IMR-90 (cell line): ENCODE measurements at regions not wholly inside any gene's neighbourhood (a gene's known extent, or its start where the extent isn't known, plus 50 kb on each side); places are given as distances from the start of the nearest gene placed in this dataset.

Experiments used
- ATAC-seq: fragments of 200-7000 bp; cut with Tn5 transposase; 2 replicates; pipeline ENCODE4 v1.9.1; 2020; ENCODE audit warnings: low read depth, mild to moderate bottlenecking, moderate library complexity
- BruUV-seq: library from RNA; stranded (reverse); fragments of 400-500 nt; replicated peaks from 2 replicates; lab custom pipeline; 2021; lab: Mats Ljungman, UMichigan
- CTCF ChIA-PET: fragments of 300-600 bp; formaldehyde crosslinking; extraction: SDS; loops from one replicate; lab custom pipeline; 2021; ENCODE audit warnings: antibody characterized with exemption; lab: Yijun Ruan, JAX
- POLR2A ChIA-PET: fragments of 300-600 bp; sonication (Branson Sonifier 250); formaldehyde crosslinking; loops from one replicate; lab custom pipeline; 2022; ENCODE audit warnings: antibody characterized with exemption; ENCODE audit not compliant: unreplicated experiment; lab: Charles Lee
- DNase-seq: peaks from one replicate; pipeline ENCODE4 v3.0.0; 2013
- H2AFZ ChIP-seq: replicated peaks from 2 replicates; pipeline ENCODE3; 2013; ENCODE audit warnings: low read length, mild to moderate bottlenecking; ENCODE audit not compliant: poor library complexity
- H2AK5ac ChIP-seq: 2 replicates; pipeline ENCODE4 v1.6.1; 2013; ENCODE audit warnings: low read depth, low read length, inconsistent platforms
- H2AK9ac ChIP-seq: replicated peaks from 2 replicates; pipeline ENCODE3; 2013; ENCODE audit warnings: mild to moderate bottlenecking, low read depth, low read length, moderate library complexity; ENCODE audit not compliant: poor library complexity
- H2BK120ac ChIP-seq: 2 replicates; pipeline ENCODE4 v1.6.1; 2013; ENCODE audit warnings: low read depth, low read length, inconsistent platforms
- H2BK15ac ChIP-seq: 3 replicates; pipeline ENCODE4 v1.6.1; 2013; ENCODE audit warnings: low read depth, low read length, inconsistent platforms
- H2BK20ac ChIP-seq: 2 replicates; pipeline ENCODE4 v1.6.1; 2013; ENCODE audit warnings: low read depth, mild to moderate bottlenecking, inconsistent platforms, low read length, moderate library complexity
- H2BK5ac ChIP-seq: 2 replicates; pipeline ENCODE4 v1.6.1; 2013; ENCODE audit warnings: mild to moderate bottlenecking, low read depth, low read length, inconsistent platforms; ENCODE audit not compliant: poor library complexity, severe bottlenecking
- H3K14ac ChIP-seq: replicated peaks from 2 replicates; pipeline ENCODE4 v1.6.1; 2013; ENCODE audit warnings: low read depth, low read length, inconsistent platforms
- H3K18ac ChIP-seq: 2 replicates; pipeline ENCODE4 v1.6.1; 2013; ENCODE audit warnings: low read depth, low read length, control low read depth
- H3K23ac ChIP-seq: 2 replicates; pipeline ENCODE4 v1.6.1; 2013; ENCODE audit warnings: low read depth, low read length, inconsistent platforms
- H3K27ac ChIP-seq: 2 replicates; pipeline ENCODE4 v1.5.1; 2013; ENCODE audit warnings: mild to moderate bottlenecking, control low read depth, low read length; ENCODE audit not compliant: insufficient read depth
- H3K27me3 ChIP-seq: 2 replicates; pipeline ENCODE4 v1.6.1; 2013; ENCODE audit warnings: low read length; ENCODE audit not compliant: control insufficient read depth, insufficient read depth
- H3K36me3 ChIP-seq: 2 replicates; pipeline ENCODE4 v1.6.1; 2013; ENCODE audit warnings: low read length, mixed read lengths; ENCODE audit not compliant: control insufficient read depth, insufficient read depth
- H3K4ac ChIP-seq: 2 replicates; pipeline ENCODE4 v1.6.1; 2013; ENCODE audit warnings: low read depth, low read length, inconsistent platforms
- H3K4me1 ChIP-seq: 2 replicates; pipeline ENCODE4 v1.6.1; 2013; ENCODE audit warnings: low read length, mixed read lengths; ENCODE audit not compliant: control insufficient read depth, insufficient read depth
- H3K4me2 ChIP-seq: 2 replicates; pipeline ENCODE4 v1.6.1; 2013; ENCODE audit warnings: low read depth, mild to moderate bottlenecking, control low read depth, low read length, moderate library complexity
- H3K4me3 ChIP-seq: 2 replicates; pipeline ENCODE4 v1.5.1; 2013; ENCODE audit warnings: low read depth, mild to moderate bottlenecking, control low read depth, low read length, moderate library complexity; ENCODE audit not compliant: insufficient read depth
- H3K56ac ChIP-seq: 2 replicates; pipeline ENCODE4 v1.6.1; 2013; ENCODE audit warnings: low read length, inconsistent platforms; ENCODE audit not compliant: insufficient read depth; ENCODE audit errors: extremely low read depth
- H3K79me1 ChIP-seq, 2 experiments: 2 replicates each; pipeline ENCODE4 v1.6.1; 2013; ENCODE audit warnings: low read length in 2 of 2, inconsistent platforms in 1 of 2, low read depth in 1 of 2
- H3K9ac ChIP-seq: 2 replicates; pipeline ENCODE4 v1.6.1; 2013; ENCODE audit warnings: low read depth, low read length, control low read depth
- H3K9me1 ChIP-seq: 2 replicates; pipeline ENCODE4 v1.6.1; 2013; ENCODE audit warnings: low read length, inconsistent platforms; ENCODE audit not compliant: insufficient read depth
- H3K9me3 ChIP-seq: 2 replicates; pipeline ENCODE4 v1.6.1; 2013; ENCODE audit warnings: low read length; ENCODE audit not compliant: control insufficient read depth, insufficient read depth
- H4K20me1 ChIP-seq: 2 replicates; pipeline ENCODE4 v1.6.1; 2013; ENCODE audit warnings: low read length, inconsistent platforms; ENCODE audit not compliant: insufficient read depth
- H4K5ac ChIP-seq: 2 replicates; pipeline ENCODE4 v1.6.1; 2013; ENCODE audit warnings: mild to moderate bottlenecking, low read depth, low read length, control low read depth
- H4K8ac ChIP-seq, 2 experiments: 2 replicates each; pipeline ENCODE4 v1.6.1; 2013; ENCODE audit warnings: low read depth in 2 of 2, low read length in 2 of 2, control low read depth in 1 of 2, inconsistent platforms in 1 of 2
- H4K91ac ChIP-seq: 2 replicates; pipeline ENCODE4 v1.6.1; 2013; ENCODE audit warnings: low read depth, low read length, inconsistent platforms; ENCODE audit not compliant: insufficient read depth
- FOS ChIP-seq: fragments of 150-350 bp; IDR thresholded peaks from 2 replicates; pipeline ENCODE4 v1.6.1; 2016; ENCODE audit warnings: low read depth, low read length
- MAFK ChIP-seq: IDR thresholded peaks from 2 replicates; pipeline ENCODE4 v1.6.1; 2012; ENCODE audit warnings: low read depth, low read length, improper control_type of control experiment
- WGBS, 2 experiments: methylation state at CpG; one replicate each; pipeline versions ENCODE4 v1.1.5 to v1.1.7; 2013; ENCODE audit warnings: missing lambda C conversion rate in 2 of 2; ENCODE audit not compliant: insufficient read length in 1 of 2; ENCODE audit errors: extremely low coverage in 2 of 2; 5-methylcytosine and 5-hydroxymethylcytosine counted together
- dilution Hi-C: fragments of 300-500 bp; cut with HindIII; formaldehyde crosslinking; loops from one replicate; pipeline ENCODE4 v1.14.3; 2018; ENCODE audit warnings: low sequenced_read_pairs; ENCODE audit not compliant: unreplicated experiment
- in situ Hi-C: fragments of 300-500 bp; cut with MboI; formaldehyde crosslinking; loops from 3 replicates; pipeline ENCODE4 v1.14.3; 2019; ENCODE audit warnings: low sequenced_read_pairs, inconsistent platforms, mixed read lengths
- intact Hi-C: fragments of 100-400 bp; cut with micrococcal nuclease; formaldehyde crosslinking; loops from 2 replicates; pipeline ENCODE4 v1.10.0; 2022
- TF ChIP-seq, protein P1 (sequence below): fragments of 150-350 bp; IDR thresholded peaks from 2 replicates; pipeline ENCODE4 v1.6.1; 2016; ENCODE audit warnings: low read depth, mild to moderate bottlenecking, low read length, moderate library complexity, borderline replicate concordance

DNA sequence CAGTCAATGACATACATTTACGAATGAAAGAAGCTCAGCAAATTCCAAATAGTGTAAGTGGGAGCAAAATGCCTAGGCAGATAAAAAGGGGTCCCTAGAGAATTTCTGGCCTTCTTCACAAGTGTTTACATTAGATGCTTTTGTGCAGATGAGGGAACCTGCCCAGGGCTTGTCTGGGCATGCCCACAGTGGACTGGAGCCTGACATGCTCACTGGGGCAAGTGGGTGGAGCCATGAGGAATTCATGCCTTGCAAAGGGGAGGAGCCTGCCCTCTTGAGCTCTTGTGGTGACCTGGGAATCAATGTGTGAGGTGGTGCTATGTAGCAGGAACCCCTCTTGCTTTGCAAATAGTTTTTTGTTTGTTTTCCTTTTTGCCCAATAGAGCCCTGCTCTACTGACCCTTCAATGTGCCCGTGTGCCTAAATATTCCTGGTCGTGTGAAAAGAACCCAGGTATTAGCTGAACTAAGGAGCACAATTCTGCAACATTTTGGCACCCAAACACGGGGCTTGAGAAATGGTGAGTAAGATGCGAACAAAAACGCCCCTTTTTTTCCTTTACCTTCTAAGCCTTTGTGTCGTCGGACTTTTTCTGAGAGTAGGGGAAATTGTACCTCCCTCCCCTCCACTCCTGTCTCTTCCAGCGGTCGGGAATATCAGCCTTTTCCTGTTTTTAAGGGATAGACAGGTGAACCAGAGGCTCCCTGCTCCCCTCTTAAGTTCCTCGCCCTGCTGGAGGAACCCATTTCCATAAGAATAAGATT is 433.8 kb upstream of the CDH9 start (continued):
- no peak for TF ChIP-seq FOS

DNA sequence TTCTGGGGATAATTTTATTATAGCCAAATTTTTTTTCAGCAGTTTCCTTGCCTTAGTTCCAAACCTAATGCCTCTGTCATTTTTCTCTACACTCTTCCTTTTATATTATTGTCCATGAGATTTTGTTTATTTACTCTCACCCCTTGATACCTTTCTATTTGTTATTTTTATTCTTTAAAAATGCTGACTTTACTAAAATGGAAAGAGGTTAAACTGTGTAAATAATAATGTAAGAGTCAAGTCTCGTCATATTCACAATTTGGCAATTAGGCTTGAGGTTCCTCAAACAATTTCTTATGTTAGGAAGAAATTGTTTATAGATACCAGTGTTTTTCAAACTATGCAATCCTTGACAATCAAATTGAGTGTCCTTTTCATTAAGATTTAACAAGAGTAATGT is 428.6 kb upstream of the CDH9 start:
- no peak overlapping the region for H4K8ac ChIP-seq
- H4K20me1 ChIP-seq, result no peaks in the 10 kb centered on the region
- in situ Hi-C loops (no loop called here), intact Hi-C loops (no loop called here), dilution Hi-C loops (no loop called here)
- no peak overlapping the region for H2BK20ac ChIP-seq
- no CpG with 5 or more reads among the region's 1 CpG for WGBS, 2 experiments
- no peak overlapping the region for H2AK5ac ChIP-seq
- H2BK5ac ChIP-seq, result no peak overlapping the region
- DNase-seq (no peak), ATAC-seq (no peak)
- ChIA-PET POLR2A (no interaction called here), CTCF (no interaction called here)
- no peaks in the 10 kb centered on the region for H3K4me1 ChIP-seq
- no TSS peak for BruUV-seq
- H3K9me1 ChIP-seq, result no peaks in the 10 kb centered on the region
- peak; percentile 87 for TF ChIP-seq MAFK
- TF ChIP-seq, protein P1, sequence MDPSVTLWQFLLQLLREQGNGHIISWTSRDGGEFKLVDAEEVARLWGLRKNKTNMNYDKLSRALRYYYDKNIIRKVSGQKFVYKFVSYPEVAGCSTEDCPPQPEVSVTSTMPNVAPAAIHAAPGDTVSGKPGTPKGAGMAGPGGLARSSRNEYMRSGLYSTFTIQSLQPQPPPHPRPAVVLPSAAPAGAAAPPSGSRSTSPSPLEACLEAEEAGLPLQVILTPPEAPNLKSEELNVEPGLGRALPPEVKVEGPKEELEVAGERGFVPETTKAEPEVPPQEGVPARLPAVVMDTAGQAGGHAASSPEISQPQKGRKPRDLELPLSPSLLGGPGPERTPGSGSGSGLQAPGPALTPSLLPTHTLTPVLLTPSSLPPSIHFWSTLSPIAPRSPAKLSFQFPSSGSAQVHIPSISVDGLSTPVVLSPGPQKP, result no peak
- no peak overlapping the region for H3K9ac ChIP-seq
- H3K27ac ChIP-seq, result no peak overlapping the region
- H4K5ac ChIP-seq, result no peak overlapping the region
- no peak overlapping the region for H2BK120ac ChIP-seq
- no peak overlapping the region for H2AK9ac ChIP-seq
- H3K9me3 ChIP-seq, result 0 out of 2 replicates have a peak, but pooled peaks cover 2% of the 10 kb centered on the region
- H3K23ac ChIP-seq, result no peak overlapping the region
- no peaks in the 10 kb centered on the region for H3K36me3 ChIP-seq
- H3K4ac ChIP-seq, result no peak overlapping the region
- no peak overlapping the region for H3K14ac ChIP-seq
- no peak overlapping the region for H3K4me2 ChIP-seq
- H3K79me1 ChIP-seq, result no peaks in the 10 kb centered on the region
- no peak overlapping the region for H3K18ac ChIP-seq
- no peak overlapping the region for H4K91ac ChIP-seq
- no peak overlapping the region for H3K56ac ChIP-seq
- H2AFZ ChIP-seq, result no peak overlapping the region
- H3K4me3 ChIP-seq, result no peak overlapping the region
- H2BK15ac ChIP-seq, result no peak overlapping the region
- H3K27me3 ChIP-seq, result no peaks in the 10 kb centered on the region
